Skin epidermis (tissue), 12 donors: ENCODE measurements at regions not wholly inside any gene's neighbourhood (a gene's known extent, or its start where the extent isn't known, plus 50 kb on each side); places are given as distances from the start of the nearest gene placed in this dataset.
"Not testable (repeated sequence)": the region's sequence is repeated elsewhere in the genome, so short reads cannot be mapped to it uniquely, and the experiment has no call there.

ENCODE experiments used
- H3K27ac ChIP-seq, 21 experiments: fragments of 200-600 bp; sonication (generic) in 11 of 21; one replicate each; pipeline ENCODE4 v1.5.0; 2020; ENCODE audit warnings: mild to moderate bottlenecking in 3 of 21, inconsistent platforms in 2 of 21, moderate library complexity in 2 of 21
- H3K4me3 ChIP-seq, 7 experiments: fragments of 200-600 bp; sonication (generic) in 2 of 7; one replicate each; pipeline ENCODE4 v1.5.0; 2020; ENCODE audit warnings: inconsistent platforms in 2 of 7, mild to moderate bottlenecking in 2 of 7, moderate library complexity in 1 of 7

- Histone ChIP-seq H3K4me3 (no peak overlapping the region), H3K27ac (no peak overlapping the region)
These were observed 109.6 kb upstream of the KYNU start for GRCh38 chr2:142767847-142768246.

DNA sequence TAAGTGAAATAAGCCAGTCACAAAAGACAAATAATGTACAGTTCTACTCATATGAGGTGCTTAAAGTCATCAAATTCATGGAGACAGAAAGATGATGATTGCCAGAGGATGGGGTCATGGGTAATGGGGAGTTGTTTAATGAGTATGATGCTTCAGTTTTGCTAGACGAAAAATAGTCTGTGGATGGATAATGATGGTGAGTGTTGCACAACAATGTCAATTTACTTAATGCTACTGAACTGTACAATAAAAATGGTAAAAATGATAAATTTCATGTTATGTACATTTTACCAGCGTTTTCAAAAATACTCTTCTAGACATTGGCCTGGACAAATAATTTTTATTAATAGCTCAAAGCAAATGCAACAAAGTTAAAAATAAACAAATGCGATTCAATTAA lies 118.5 kb upstream of the KYNU start:
- H3K4me3 ChIP-seq = no peak overlapping the region
- no peak overlapping the region for H3K27ac ChIP-seq

DNA sequence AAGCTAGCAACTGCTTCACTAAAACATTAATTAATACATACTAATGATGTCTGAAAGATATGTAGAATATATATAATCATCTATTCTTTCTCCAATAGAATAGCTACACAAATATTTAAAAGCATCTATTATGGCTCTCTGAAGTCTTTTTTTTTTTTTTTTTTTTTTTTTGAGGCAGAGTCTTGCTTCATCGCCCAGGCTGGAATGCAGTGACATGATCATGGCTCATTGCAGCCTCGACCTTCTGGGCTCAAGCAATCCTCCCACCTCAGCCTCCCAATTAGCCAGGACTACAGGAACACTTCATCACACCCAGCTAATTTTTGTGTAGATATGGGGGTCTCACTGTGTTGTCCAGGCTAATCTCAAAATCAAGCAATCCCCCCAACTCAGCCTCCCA lies 120.4 kb upstream of the KYNU start:
- H3K27ac ChIP-seq = no peak overlapping the region
- no peak overlapping the region for H3K4me3 ChIP-seq

- H3K4me3 ChIP-seq = no peak overlapping the region
- H3K27ac ChIP-seq = no peak overlapping the region
These were observed 121.0 kb upstream of the KYNU start for GRCh38 chr2:142756430-142756829.

DNA sequence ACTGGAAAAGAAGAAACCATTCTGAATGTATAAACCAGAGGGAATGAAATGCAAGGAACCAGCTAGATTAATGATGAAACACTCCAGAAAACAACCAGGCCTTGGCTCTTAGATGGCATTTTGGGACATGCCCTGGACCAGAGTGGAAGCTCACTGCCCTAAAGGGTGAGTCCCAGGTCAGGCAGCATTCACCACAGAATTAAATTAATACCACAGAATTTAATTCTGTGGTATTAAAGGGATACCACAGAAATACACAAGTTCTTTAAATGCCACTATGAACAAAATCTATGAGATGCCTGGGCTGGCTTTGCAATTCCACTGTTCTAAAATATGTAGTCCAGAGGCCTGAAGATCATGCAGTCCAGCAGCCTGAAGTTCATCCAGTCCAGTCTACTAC lies 122.3 kb upstream of the KYNU start:
- H3K27ac ChIP-seq = no peak overlapping the region
- no peak overlapping the region for H3K4me3 ChIP-seq

GRCh38 chr2:142754182-142754581 lies 123.3 kb upstream of the KYNU start:
- Histone ChIP-seq H3K27ac (no peak overlapping the region), H3K4me3 (no peak overlapping the region)

- Histone ChIP-seq H3K27ac (no peak overlapping the region), H3K4me3 (no peak overlapping the region)
These were observed 126.6 kb upstream of the KYNU start for GRCh38 chr2:142750858-142751257.

- no peak overlapping the region for H3K27ac ChIP-seq
- no peak overlapping the region for H3K4me3 ChIP-seq
These were observed 128.8 kb upstream of the KYNU start for GRCh38 chr2:142748559-142749099.

- H3K4me3 ChIP-seq = no peak overlapping the region
These were observed 131.8 kb upstream of the KYNU start for GRCh38 chr2:142745691-142746090.

DNA sequence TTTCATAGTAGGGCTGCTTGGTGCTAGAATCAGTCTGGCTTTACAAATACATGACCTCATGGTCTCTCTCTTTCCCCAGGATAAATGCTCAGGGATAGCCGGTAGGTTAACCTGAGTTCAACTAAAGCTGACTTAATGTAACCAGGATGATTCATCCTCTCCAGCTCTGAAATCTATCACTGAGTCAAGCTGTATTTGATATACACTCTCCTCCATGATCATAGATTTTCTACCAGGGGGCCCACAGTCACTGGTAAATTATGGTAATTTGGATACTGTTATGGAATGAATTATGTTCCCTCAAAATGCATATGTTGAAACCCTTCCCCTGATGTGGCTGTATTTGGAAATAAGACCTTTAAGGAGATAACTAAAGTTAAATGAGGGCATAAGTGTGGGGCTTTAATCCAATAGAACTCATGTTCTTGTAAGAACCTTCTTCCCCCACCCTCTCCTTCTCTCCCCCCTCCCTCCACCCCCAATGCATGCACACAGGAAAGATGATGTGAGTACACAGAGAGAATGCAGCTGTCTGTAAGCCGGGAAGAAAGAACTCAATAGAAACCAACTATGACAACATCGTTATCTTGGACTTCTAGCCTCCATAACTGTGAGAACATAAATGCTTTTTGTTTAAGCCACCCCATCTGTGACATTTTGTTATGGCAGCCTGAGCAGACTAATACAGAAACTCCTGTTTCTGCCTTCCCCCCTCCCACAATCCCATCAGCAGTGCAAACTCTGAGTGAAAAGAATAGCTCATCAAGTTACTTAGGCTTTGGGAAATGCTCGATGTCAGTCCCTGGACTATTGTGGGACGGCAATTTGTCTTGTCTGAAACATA lies 134.9 kb upstream of the KYNU start:
- Histone ChIP-seq H3K4me3 (no peak overlapping the region), H3K27ac (no peak overlapping the region)

More at GRCh38 chr2:142745691-142746090, 131.8 kb upstream of the KYNU start:
- no peak overlapping the region for H3K27ac ChIP-seq

- H3K4me3 ChIP-seq = no peak overlapping the region
- H3K27ac ChIP-seq = no peak overlapping the region
These were observed 135.6 kb upstream of the KYNU start for GRCh38 chr2:142741764-142742269.

DNA sequence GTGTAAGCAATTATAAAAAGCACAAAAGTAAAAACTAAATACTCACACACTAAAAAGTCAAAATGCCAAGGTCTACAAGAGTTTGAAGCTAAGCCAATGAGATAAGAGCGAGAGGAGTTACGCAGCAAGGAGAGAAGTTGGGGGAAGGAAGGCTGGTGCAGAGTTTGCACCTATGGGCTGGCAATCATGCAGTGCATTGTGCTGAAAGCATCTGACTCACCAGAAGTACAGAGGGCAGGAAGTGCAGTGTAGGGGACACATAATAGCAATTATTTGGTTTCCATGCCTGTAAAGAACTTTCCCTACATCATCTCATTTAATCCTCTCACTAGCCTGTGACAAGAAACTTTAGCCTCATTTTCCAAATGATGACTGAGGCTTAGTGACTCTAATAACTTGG lies 142.7 kb upstream of the KYNU start:
- Histone ChIP-seq H3K4me3 (no peak overlapping the region), H3K27ac (no peak overlapping the region)

- Histone ChIP-seq H3K27ac (no peak overlapping the region), H3K4me3 (no peak overlapping the region)
These were observed 143.2 kb upstream of the KYNU start for GRCh38 chr2:142734231-142734630.

GRCh38 chr2:142729814-142730213 lies 147.7 kb upstream of the KYNU start:
- not testable (repeated sequence) for H3K27ac ChIP-seq, H3K4me3 ChIP-seq

- not testable (repeated sequence) for H3K4me3 ChIP-seq, H3K27ac ChIP-seq
These were observed 149.5 kb upstream of the KYNU start for GRCh38 chr2:142727821-142728478.

- Histone ChIP-seq H3K4me3 (no peak overlapping the region), H3K27ac (no peak overlapping the region)
These were observed 152.1 kb upstream of the KYNU start for GRCh38 chr2:142725386-142725785.

DNA sequence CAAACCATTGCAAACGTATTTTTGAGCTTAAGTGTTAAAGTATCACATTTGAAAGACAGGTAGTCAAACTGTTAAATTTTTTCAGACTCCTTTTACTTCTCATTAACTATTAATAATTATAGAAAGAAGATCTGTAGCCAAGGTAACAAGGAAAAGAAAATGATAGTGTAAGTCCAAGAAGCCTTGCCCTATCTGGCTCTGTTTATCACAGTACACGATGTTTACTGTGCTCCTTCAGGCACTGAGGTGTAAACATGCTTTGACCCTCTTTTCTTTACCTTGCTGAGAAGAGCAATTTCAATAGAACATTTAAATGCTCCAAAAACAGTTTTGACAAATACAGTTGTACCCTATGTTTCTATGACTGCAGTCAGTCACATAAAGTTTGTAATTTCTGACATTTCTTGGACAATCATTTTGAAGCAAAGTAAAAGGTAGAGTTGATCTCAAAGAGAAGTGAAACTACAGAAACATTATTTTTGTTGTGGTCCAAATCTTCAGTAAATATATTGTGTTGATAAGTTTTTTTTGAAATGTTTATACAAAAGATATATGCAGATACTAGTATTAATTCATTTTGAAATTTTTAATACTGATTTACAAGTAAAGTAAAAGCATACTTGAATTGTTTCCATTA lies 152.6 kb upstream of the KYNU start:
- no peak overlapping the region for H3K4me3 ChIP-seq
- H3K27ac ChIP-seq = no peak overlapping the region

GRCh38 chr2:142724186-142724585 lies 153.3 kb upstream of the KYNU start:
- H3K4me3 ChIP-seq = no peak overlapping the region
- no peak overlapping the region for H3K27ac ChIP-seq

DNA sequence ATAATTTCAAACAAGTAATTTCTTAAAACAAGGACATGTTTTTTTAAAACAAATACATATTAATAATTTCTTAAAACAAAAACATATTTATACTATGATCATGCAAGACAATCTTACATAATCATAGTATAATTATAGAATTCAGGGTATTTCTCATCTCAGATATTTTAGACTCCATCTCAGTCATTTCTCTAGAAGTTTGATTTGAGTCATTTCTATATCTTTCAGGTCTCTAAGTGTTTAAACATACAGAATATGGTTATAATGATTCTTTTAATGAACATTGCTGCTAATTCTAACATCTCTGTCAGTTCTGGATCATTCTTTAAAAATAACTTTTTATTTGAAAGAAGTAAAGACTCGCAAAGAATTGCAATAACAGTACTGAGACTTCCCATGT lies 154.2 kb upstream of the KYNU start:
- no peak overlapping the region for H3K27ac ChIP-seq
- no peak overlapping the region for H3K4me3 ChIP-seq

GRCh38 chr2:142722569-142722968 lies 154.9 kb upstream of the KYNU start:
- H3K27ac ChIP-seq = no peak overlapping the region
- no peak overlapping the region for H3K4me3 ChIP-seq

DNA sequence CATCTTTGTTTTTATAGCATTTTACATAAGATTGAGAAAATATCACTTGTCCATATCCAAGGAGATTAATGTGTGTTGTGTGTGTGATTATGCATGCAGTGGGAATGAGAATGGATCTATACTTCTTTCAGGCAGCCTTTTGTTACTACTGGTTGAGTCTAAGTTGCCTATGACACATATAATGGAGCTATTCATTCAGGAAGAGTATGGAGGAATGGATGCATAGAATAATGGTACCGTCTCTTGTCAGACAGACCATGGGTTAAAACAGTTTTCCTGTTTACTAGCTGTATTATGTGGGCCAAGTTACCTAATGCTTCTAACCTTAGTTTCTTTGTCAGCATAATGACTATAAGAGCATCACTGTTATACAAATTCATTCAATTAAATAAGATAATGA lies 155.4 kb upstream of the KYNU start:
- Histone ChIP-seq H3K4me3 (no peak overlapping the region), H3K27ac (no peak overlapping the region)
